ENCODE measurements at regions not wholly inside any gene's neighbourhood (a gene's known extent, or its start where the extent isn't known, plus 50 kb on each side); places are given as distances from the start of the nearest gene placed in this dataset.

GRCh38 chr5:154576429-154576806, 98.4 kb upstream of the HAND1 start:
- DNase-seq (ENCODE audit: low read depth), result no peak
- H3K4me3 ChIP-seq (ENCODE audit: low read depth, low read length), result no peak overlapping the region
- no peak for TF ChIP-seq CTCF (IDR thresholded peaks at IDR 0.05; ENCODE audit: control insufficient read depth, extremely low read depth, insufficient read depth)

GRCh38 chr5:154575546-154576428, 97.8 kb upstream of the HAND1 start:
- no peak overlapping the region for H3K4me3 ChIP-seq (ENCODE audit: low read depth, low read length)
- TF ChIP-seq CTCF (IDR thresholded peaks at IDR 0.05; ENCODE audit: control insufficient read depth, extremely low read depth, insufficient read depth), result peak; percentile 72
- DNase-seq (ENCODE audit: low read depth), result peak; percentile 22

GRCh38 chr5:154573011-154573410, 95.0 kb upstream of the HAND1 start:
- H3K4me3 ChIP-seq (ENCODE audit: low read depth, low read length), result no peak overlapping the region
- TF ChIP-seq CTCF (IDR thresholded peaks at IDR 0.05; ENCODE audit: control insufficient read depth, extremely low read depth, insufficient read depth), result no peak
- no peak for DNase-seq (ENCODE audit: low read depth)

- no peak for TF ChIP-seq CTCF (IDR thresholded peaks at IDR 0.05; ENCODE audit: control insufficient read depth, extremely low read depth, insufficient read depth)
- no peak overlapping the region for H3K4me3 ChIP-seq (ENCODE audit: low read depth, low read length)
- DNase-seq (ENCODE audit: low read depth), result no peak
Observed at GRCh38 chr5:154571325-154572035, 93.5 kb upstream of the HAND1 start.

- DNase-seq (ENCODE audit: low read depth), result no peak
- no peak overlapping the region for H3K4me3 ChIP-seq (ENCODE audit: low read depth, low read length)
- TF ChIP-seq CTCF (IDR thresholded peaks at IDR 0.05; ENCODE audit: control insufficient read depth, extremely low read depth, insufficient read depth), result no peak
Observed at GRCh38 chr5:154570572-154571324, 92.7 kb upstream of the HAND1 start.

GRCh38 chr5:154568589-154568988, 90.6 kb upstream of the HAND1 start:
- H3K4me3 ChIP-seq (ENCODE audit: low read depth, low read length), result no peak overlapping the region
- no peak for TF ChIP-seq CTCF (IDR thresholded peaks at IDR 0.05; ENCODE audit: control insufficient read depth, extremely low read depth, insufficient read depth)
- DNase-seq (ENCODE audit: low read depth), result no peak

Measured in LNCaP clone FGC (cell line).